GM18520 (cell line): ENCODE measurements at regions not wholly inside any gene's neighbourhood (a gene's known extent, or its start where the extent isn't known, plus 50 kb on each side); places are given as distances from the start of the nearest gene placed in this dataset.
"Not testable (repeated sequence)": the region's sequence is repeated elsewhere in the genome, so short reads cannot be mapped to it uniquely, and the experiment has no call there.

Experiments used
- ATAC-seq: cut with Tn5 transposase; IDR thresholded peaks from one replicate; pipeline ENCODE4 v1.9.1; 2021; ENCODE audit not compliant: unreplicated experiment

GRCh38 chr19:30228835-30229524, 143.2 kb upstream of the ZNF536 start:
- ATAC-seq = no peak

GRCh38 chr19:30229525-30230174, 142.5 kb upstream of the ZNF536 start:
- no peak for ATAC-seq

- ATAC-seq = no peak
Observed at GRCh38 chr19:30231408-30232318, 140.5 kb upstream of the ZNF536 start.

DNA sequence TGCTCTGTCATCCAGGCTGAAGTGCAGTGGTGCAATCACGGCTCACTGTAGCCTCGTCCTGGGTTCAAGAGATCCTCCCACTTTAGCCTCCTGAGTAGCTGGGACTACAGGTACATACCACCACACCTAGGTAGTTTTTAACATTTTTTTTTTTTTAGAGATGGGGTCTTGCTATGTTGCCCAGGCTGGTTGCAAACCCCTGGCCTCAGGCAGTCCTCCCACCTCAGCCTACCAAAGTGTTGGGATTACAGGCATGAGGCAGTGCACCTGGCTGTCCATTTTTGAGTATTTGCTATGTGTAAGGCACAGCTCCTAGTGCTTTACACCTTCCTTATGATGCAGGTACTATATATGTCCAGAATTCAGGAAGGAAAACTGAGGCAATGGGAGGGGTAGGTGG, 138.8 kb upstream of the ZNF536 start:
- no peak for ATAC-seq

DNA sequence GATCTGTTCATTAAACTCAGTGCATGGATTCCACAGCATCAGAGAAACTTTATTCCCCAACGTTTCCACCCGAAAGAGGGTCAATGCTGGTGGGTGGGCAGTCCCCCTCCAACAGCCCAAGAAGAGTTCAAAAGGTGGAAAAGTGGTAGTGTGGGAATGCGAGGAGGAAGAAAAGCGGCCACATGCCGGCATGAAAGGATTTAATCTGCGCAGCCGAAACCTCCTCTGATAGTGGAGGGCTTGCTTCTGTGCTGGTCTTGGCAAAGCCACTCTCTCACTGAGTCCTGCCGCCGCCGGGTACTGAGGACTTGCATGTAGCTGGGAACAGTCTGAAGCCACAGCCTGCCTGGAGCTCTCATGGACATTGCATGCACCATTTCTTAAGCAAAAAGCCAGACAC, 136.2 kb upstream of the ZNF536 start:
- ATAC-seq = no peak

DNA sequence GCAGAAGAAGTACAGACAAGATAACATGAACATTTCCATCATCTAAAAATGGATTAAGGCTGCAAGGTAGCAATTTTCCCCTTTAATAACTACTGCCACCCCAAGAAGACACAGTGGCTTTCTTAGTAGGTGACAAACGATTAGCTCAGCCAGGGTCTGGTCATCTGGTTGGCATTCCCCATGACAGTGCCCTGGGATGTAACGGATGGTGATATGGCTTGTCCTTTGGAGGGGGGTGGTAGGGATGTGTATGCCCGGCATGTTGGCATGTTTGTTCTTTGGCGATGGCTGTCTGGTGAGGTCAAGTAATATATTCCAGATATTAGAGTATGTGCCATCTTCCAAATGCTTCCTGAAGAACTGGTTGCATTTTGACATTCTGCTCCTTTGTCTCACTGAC, 135.6 kb upstream of the ZNF536 start:
- ATAC-seq = no peak

GRCh38 chr19:30237140-30237539, 135.0 kb upstream of the ZNF536 start:
- ATAC-seq = no peak

DNA sequence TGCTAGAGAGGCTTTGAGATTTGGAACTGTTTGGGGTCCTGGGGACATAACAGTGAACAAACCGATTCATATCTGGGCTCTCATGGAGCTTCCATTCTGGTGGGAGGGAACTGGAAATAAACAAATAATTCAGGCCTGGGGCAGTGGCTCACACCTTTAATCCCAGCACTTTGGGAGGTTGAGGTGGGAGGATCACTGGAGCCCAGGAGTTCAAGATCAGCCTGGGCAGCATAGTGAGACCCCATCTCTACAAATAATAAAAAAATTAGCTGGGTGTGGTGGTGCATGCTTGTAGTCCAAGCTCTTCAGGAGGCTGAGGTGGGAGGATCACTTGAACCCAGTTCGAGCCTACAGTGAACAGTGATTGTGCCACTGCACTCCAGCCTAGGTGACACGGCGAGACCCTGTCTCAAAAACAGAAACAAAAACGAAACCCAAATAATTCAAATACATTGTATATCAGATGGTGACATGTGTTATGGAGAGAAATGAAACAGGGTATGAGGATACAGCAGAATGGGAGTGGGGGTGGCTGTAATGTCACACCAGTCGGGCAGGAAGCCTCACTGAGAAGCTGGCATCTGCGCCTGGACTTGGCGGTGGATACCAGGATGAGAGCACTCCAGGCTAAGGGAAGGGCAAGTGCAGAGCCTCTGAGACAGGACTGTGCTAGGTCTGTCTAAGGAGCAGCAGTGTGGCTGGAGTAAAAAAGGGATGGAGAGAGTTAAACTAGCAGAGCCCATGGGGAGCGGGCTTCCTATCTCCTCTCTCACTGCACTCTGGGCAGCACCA, 131.1 kb upstream of the ZNF536 start:
- ATAC-seq = no peak

DNA sequence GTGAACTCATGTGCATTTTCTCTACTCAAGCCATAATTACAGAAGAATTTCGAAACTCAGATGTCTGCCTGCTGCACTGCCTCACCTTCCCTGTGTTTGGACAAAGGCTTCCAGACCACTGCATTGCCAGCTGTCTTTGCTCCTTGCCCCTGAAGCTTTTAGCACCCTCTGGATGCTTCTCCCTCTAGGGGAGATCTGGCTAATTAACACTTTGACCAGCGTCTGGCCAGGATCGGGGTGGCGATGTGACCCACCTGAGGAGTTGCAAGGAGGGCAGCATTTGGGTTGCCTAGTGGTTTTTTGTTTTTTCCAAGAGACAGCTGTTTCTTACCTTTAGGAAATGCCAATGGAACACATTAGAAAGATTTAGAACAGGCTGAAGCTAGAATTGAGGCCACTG, 127.7 kb upstream of the ZNF536 start:
- no peak for ATAC-seq

GRCh38 chr19:30245401-30246039, 126.7 kb upstream of the ZNF536 start:
- no peak for ATAC-seq

- no peak for ATAC-seq
Observed at GRCh38 chr19:30249911-30250310, 122.3 kb upstream of the ZNF536 start.

GRCh38 chr19:30252214-30252613, 120.0 kb upstream of the ZNF536 start:
- ATAC-seq = no peak

DNA sequence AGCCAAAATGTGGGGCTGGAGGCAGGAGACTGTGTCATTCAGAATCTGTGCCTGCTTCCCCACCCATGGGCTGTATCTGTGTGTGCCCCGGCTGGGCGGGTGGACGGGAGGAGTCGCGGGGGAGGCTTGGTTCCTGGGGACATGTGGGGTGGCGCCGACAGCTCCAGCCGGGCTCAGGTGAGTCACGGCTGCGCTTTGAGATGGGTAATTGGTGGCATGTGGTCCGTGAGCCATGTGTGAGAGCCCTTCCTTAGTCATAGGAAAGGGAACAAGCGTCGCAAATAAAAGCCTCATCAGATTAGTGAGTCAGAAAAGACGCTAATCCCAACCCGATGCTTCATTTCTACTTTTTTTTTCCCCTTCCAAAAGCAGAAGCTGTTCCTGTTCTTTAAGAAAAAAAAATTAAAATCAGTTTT, 118.6 kb upstream of the ZNF536 start:
- ATAC-seq = no peak

- no peak for ATAC-seq
Observed at GRCh38 chr19:30254158-30254557, 118.0 kb upstream of the ZNF536 start.

DNA sequence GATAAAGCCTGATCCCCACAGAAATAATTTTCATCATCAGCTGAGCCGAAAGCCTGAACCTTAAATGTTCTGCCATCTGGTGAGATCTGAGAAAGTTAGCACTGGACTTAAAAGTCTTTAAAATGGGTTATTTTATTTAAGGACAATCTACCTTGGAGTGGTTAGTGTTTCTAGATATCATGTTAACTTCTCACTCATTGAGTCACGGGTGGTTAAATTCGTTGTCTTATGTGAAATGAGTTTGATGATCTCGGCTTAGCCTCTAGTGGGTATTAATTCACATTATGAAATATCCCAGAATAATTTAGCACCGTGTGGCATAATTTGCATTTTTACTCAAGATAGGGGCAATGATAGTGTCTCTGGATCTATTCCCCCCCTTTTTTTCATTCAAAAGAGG, 117.4 kb upstream of the ZNF536 start:
- ATAC-seq = no peak

DNA sequence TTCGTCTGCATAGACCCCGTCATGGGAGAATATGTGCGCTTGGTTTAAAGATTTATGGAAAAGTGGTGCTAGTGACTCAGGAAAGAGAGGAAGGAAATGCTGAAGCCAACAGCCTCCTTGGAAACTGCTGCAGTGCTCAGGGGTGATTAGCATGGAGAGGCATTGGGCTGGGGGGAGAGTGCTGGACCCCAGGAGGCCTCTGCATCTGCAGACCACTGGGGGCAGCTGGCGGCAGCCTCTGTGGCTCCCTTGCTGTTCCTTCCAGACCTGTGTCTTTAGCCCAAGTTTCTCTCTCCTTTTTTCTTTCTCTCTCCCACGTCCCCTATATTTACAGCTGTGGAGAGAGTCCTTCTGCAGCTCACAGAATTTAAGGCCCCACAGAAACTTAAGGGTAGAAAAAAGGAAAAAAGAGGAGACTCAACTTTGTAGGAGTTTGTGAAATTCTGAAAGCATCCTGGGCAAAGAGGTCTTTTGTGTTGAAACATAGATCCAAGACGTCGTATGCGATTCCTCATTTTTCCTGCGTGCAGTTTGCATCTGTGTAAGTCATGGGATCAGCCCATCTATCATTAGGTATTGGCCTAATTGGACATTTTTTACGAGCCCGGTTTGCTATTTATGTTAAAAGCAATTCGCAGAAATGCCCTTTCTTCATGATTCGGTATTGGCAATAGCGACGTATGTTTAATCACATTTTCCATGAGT, 116.2 kb upstream of the ZNF536 start:
- ATAC-seq = no peak

- no peak for ATAC-seq
Observed at GRCh38 chr19:30256496-30256850, 115.7 kb upstream of the ZNF536 start.

GRCh38 chr19:30263830-30264381, 108.3 kb upstream of the ZNF536 start:
- no peak for ATAC-seq

DNA sequence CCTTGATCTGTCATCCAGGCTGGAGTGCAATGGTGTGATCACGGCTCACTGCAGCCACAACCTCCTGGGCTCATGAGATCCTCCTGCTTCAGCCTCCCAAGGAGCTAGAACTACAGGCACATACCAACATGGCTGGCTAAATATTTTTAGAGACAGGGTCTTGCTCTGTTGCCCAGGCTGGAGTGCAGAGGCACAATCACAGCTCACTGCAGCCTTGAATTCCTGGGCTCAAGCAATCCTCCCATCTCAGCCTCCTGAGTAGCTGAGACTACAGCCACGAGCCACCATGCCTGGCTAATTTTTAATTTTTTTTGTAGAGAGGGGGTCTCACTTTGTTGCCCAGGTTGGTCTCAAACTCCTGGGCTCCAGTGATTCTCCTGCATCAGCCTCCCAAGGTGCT, 106.3 kb upstream of the ZNF536 start:
- ATAC-seq = not testable (repeated sequence)

DNA sequence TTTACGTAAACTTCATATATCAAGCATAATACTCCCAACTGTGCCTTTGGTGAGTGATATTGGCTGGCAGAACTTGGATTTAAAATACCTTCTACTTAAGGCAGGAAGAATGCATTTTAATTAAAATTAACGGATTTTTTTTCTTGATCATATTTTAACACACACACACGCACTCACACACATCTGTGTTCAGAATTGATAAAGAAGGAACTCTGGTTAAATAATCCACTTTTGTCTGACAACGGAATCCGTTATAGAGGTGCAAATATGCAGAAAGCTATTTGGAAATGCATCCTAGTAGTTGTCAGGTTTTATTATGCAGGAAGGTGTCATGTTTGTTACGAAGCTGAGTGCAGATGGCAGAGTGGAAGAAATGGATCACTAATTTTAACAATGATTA, 105.5 kb upstream of the ZNF536 start:
- ATAC-seq = no peak
